ENCODE measurements at regions not wholly inside any gene's neighbourhood (a gene's known extent, or its start where the extent isn't known, plus 50 kb on each side); places are given as distances from the start of the nearest gene placed in this dataset.

DNA sequence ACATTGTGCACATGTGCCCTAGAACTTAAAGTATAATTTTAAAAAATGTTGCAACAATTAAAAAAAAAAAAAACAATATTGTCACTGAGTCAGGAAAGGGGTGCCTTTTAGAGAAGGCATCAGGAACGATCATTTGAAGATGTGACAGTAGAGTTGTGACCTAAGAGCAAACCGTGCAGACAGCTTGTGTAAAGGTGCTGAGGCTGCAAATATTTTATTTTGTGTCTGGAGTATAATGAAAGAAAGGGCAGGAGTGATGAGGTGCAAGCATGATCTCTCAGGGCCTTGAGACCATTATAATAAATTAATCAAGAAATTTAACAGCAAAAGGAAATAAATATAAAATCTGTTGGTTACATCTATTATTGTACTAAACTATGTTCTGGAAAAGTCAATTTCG, 1219.7 kb downstream of the OLFM4 start:
- TF ChIP-seq, protein P1, sequence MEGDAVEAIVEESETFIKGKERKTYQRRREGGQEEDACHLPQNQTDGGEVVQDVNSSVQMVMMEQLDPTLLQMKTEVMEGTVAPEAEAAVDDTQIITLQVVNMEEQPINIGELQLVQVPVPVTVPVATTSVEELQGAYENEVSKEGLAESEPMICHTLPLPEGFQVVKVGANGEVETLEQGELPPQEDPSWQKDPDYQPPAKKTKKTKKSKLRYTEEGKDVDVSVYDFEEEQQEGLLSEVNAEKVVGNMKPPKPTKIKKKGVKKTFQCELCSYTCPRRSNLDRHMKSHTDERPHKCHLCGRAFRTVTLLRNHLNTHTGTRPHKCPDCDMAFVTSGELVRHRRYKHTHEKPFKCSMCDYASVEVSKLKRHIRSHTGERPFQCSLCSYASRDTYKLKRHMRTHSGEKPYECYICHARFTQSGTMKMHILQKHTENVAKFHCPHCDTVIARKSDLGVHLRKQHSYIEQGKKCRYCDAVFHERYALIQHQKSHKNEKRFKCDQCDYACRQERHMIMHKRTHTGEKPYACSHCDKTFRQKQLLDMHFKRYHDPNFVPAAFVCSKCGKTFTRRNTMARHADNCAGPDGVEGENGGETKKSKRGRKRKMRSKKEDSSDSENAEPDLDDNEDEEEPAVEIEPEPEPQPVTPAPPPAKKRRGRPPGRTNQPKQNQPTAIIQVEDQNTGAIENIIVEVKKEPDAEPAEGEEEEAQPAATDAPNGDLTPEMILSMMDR (IDR thresholded peaks at IDR 0.05) = no peak
- TF ChIP-seq POLR2A (IDR thresholded peaks at IDR 0.05) = no peak
